ENCODE measurements at regions not wholly inside any gene's neighbourhood (a gene's known extent, or its start where the extent isn't known, plus 50 kb on each side); places are given as distances from the start of the nearest gene placed in this dataset.

GRCh38 chr7:47024991-47025390 lies 556.9 kb downstream of the TNS3 start:
- Histone ChIP-seq H3K4ac (ENCODE audit: low read depth, low read length) (no peak overlapping the region), H4K8ac (ENCODE audit: low read depth in 2 of 2, low read length in 2 of 2) (no peak overlapping the region), H2BK20ac (ENCODE audit: low read depth, low read length) (no peak overlapping the region), H3K79me1 (ENCODE audit: low read depth in 1 of 2, low read length in 2 of 2) (no peaks in the 10 kb centered on the region), H2AK5ac (ENCODE audit: low read depth, low read length) (no peak overlapping the region), H3K9ac (ENCODE audit: low read depth, low read length) (no peak overlapping the region), H3K4me1 (ENCODE audit: control insufficient read depth, insufficient read depth, low read length) (no peaks in the 10 kb centered on the region), H2AK9ac (replicated peaks; ENCODE audit: low read depth, low read length, poor library complexity) (no peak overlapping the region), H3K56ac (ENCODE audit: extremely low read depth, insufficient read depth, low read length) (no peak overlapping the region), H2AFZ (replicated peaks; ENCODE audit: low read length, poor library complexity) (no peak overlapping the region), H4K91ac (ENCODE audit: insufficient read depth, low read depth, low read length) (no peak overlapping the region), H3K27me3 (ENCODE audit: control insufficient read depth, insufficient read depth, low read length) (peaks cover 20% of the 10 kb centered on the region), H3K4me3 (ENCODE audit: insufficient read depth, low read depth, low read length) (no peak overlapping the region), H2BK120ac (ENCODE audit: low read depth, low read length) (no peak overlapping the region), H3K18ac (ENCODE audit: low read depth, low read length) (no peak overlapping the region), H3K27ac (ENCODE audit: insufficient read depth, low read length) (no peak overlapping the region), H3K4me2 (ENCODE audit: low read depth, low read length) (no peak overlapping the region), H4K20me1 (ENCODE audit: insufficient read depth, low read length) (no peaks in the 10 kb centered on the region), H3K23ac (ENCODE audit: low read depth, low read length) (no peak overlapping the region), H2BK15ac (ENCODE audit: low read depth, low read length) (no peak overlapping the region), H4K5ac (ENCODE audit: low read depth, low read length) (no peak overlapping the region), H2BK5ac (ENCODE audit: low read depth, low read length, poor library complexity, severe bottlenecking) (no peak overlapping the region), H3K36me3 (ENCODE audit: control insufficient read depth, insufficient read depth, low read length) (no peaks in the 10 kb centered on the region), H3K9me3 (ENCODE audit: control insufficient read depth, insufficient read depth, low read length) (no peaks in the 10 kb centered on the region), H3K14ac (replicated peaks; ENCODE audit: low read depth, low read length) (no peak overlapping the region), H3K9me1 (ENCODE audit: insufficient read depth, low read length) (no peaks in the 10 kb centered on the region)
- ATAC-seq (ENCODE audit: low read depth): no peak
- BruUV-seq (replicated peaks): no TSS peak
- in situ Hi-C loops (cut with MboI; ENCODE audit: low sequenced_read_pairs): no loop called here
- CTCF ChIA-PET: interaction anchor here (0.6 kb wide), 1 partner anchor 36 kb away, joined by 3 read pairs; no protein-coding TSS in a partner anchor
- intact Hi-C loops (cut with micrococcal nuclease): no loop called here
- POLR2A ChIA-PET (ENCODE audit: unreplicated experiment): no interaction called here
- no CpG with 5 or more reads among the region's 4 CpGs for WGBS, 2 experiments (ENCODE audit: extremely low coverage in 2 of 2, insufficient read length in 1 of 2)
- no peak for DNase-seq
- dilution Hi-C loops (cut with HindIII; ENCODE audit: low sequenced_read_pairs, unreplicated experiment): no loop called here
- TF ChIP-seq CTCF (conservative IDR thresholded peaks at IDR 0.05; ENCODE audit: low read depth, low read length) (no peak), SMC3 (IDR thresholded peaks at IDR 0.05; ENCODE audit: low read depth, low read length) (no peak), ELK1 (IDR thresholded peaks at IDR 0.05; ENCODE audit: borderline replicate concordance, low read depth, low read length) (no peak), RFX5 (IDR thresholded peaks at IDR 0.05; ENCODE audit: low read depth, low read length) (no peak)

All from IMR-90 (cell line).